ENCODE measurements at regions not wholly inside any gene's neighbourhood (a gene's known extent, or its start where the extent isn't known, plus 50 kb on each side); places are given as distances from the start of the nearest gene placed in this dataset.

GRCh38 chr5:54927097-54927746 is 58.2 kb downstream of the ESM1 start:
- intact Hi-C loops (cut with DNase I; ENCODE audit: low total_unique reads) = no loop called here
- TF ChIP-seq POLR2A (IDR thresholded peaks at IDR 0.05) (no peak), CTCF (IDR thresholded peaks at IDR 0.05) (no peak)
- WGBS, 2 donors = 62 to 73% methylated on average over 4 of the region's 4 CpGs
- H3K4me3 ChIP-seq (ENCODE audit: low read depth, poor library complexity, severe bottlenecking) = no peak overlapping the region
- DNase-seq (ENCODE audit: low spot score in 2 of 2) = no peak

GRCh38 chr5:54924487-54924886 is 60.9 kb downstream of the ESM1 start:
- intact Hi-C loops (cut with DNase I; ENCODE audit: low total_unique reads) = no loop called here
- TF ChIP-seq CTCF (IDR thresholded peaks at IDR 0.05) (no peak), POLR2A (IDR thresholded peaks at IDR 0.05) (no peak)
- H3K4me3 ChIP-seq (ENCODE audit: low read depth, poor library complexity, severe bottlenecking) = no peak overlapping the region
- no peak for DNase-seq (ENCODE audit: low spot score in 2 of 2)

GRCh38 chr5:54917323-54917722 is 68.1 kb downstream of the ESM1 start:
- intact Hi-C loops (cut with DNase I; ENCODE audit: low total_unique reads) = no loop called here
- no peak overlapping the region for H3K4me3 ChIP-seq (ENCODE audit: low read depth, poor library complexity, severe bottlenecking)
- no peak for DNase-seq (ENCODE audit: low spot score in 2 of 2)
- TF ChIP-seq POLR2A (IDR thresholded peaks at IDR 0.05) (no peak), CTCF (IDR thresholded peaks at IDR 0.05) (no peak)

GRCh38 chr5:54915466-54916027 is 69.8 kb downstream of the ESM1 start:
- TF ChIP-seq CTCF (IDR thresholded peaks at IDR 0.05) = no peak
- TF ChIP-seq POLR2A (IDR thresholded peaks at IDR 0.05) = no peak
- no peak for DNase-seq (ENCODE audit: low spot score in 2 of 2)
- WGBS, 2 donors = 62 to 68% methylated on average over 3 of the region's 3 CpGs
- no peak overlapping the region for H3K4me3 ChIP-seq (ENCODE audit: low read depth, poor library complexity, severe bottlenecking)
- intact Hi-C loops (cut with DNase I; ENCODE audit: low total_unique reads) = no loop called here

- 82 to 88% methylated on average over 1 of the region's 1 CpG for WGBS, 2 donors
- intact Hi-C loops (cut with DNase I; ENCODE audit: low total_unique reads) = no loop called here
- TF ChIP-seq CTCF (IDR thresholded peaks at IDR 0.05) = no peak
- TF ChIP-seq POLR2A (IDR thresholded peaks at IDR 0.05) = no peak
Observed at GRCh38 chr5:54912021-54912420, 73.4 kb downstream of the ESM1 start.

More at GRCh38 chr5:54912021-54912420, 73.4 kb downstream of the ESM1 start:
- no peak for DNase-seq (ENCODE audit: low spot score in 2 of 2)
- H3K4me3 ChIP-seq (ENCODE audit: low read depth, poor library complexity, severe bottlenecking) = no peak overlapping the region

Measured in lower leg skin (tissue), 4 donors.